A673 (cell line): ENCODE measurements at regions not wholly inside any gene's neighbourhood (a gene's known extent, or its start where the extent isn't known, plus 50 kb on each side); places are given as distances from the start of the nearest gene placed in this dataset.

Experiments used
- BruUV-seq: library from RNA; stranded (reverse); fragments of 400-500 nt; replicated peaks from 2 replicates; lab custom pipeline; 2021; lab: Mats Ljungman, UMichigan
- CTCF ChIA-PET: fragments of 300-600 bp; sonication (Branson Sonifier 250); formaldehyde crosslinking; loops from one replicate; lab custom pipeline; 2022; ENCODE audit warnings: antibody characterized with exemption; lab: Charles Lee
- POLR2A ChIA-PET: fragments of 300-600 bp; sonication (Branson Sonifier 250); formaldehyde crosslinking; loops from one replicate; lab custom pipeline; 2022; ENCODE audit warnings: antibody characterized with exemption; ENCODE audit not compliant: low non-redundant PET; lab: Charles Lee
- DNase-seq: peaks from one replicate; pipeline ENCODE4 v3.0.0-alpha.2; 2015; ENCODE audit warnings: low spot score
- H3K27ac ChIP-seq: fragments of 200-600 bp; sonication (generic); 2 replicates; pipeline ENCODE4 v1.5.1; 2016; ENCODE audit warnings: mixed run types, low read depth, mild to moderate bottlenecking, mixed read lengths, antibody characterized with exemption, low read length; ENCODE audit not compliant: poor library complexity, severe bottlenecking
- H3K27me3 ChIP-seq: fragments of 200-600 bp; sonication (generic); replicated peaks from 2 replicates; pipeline ENCODE4 v1.6.1; 2017; ENCODE audit warnings: mixed run types, low read depth, mild to moderate bottlenecking, mixed read lengths, antibody characterized with exemption, low read length; ENCODE audit not compliant: insufficient read depth, poor library complexity
- H3K36me3 ChIP-seq: fragments of 200-600 bp; sonication (generic); 2 replicates; pipeline ENCODE4 v1.6.1; 2016; ENCODE audit warnings: mixed run types, mild to moderate bottlenecking, mixed read lengths, antibody characterized with exemption, low read length; ENCODE audit not compliant: insufficient read depth, poor library complexity, severe bottlenecking
- H3K4me1 ChIP-seq: fragments of 200-600 bp; sonication (generic); 2 replicates; pipeline ENCODE4 v1.6.1; 2017; ENCODE audit warnings: mixed run types, mild to moderate bottlenecking, mixed read lengths, antibody characterized with exemption, low read length; ENCODE audit not compliant: insufficient read depth, poor library complexity, severe bottlenecking
- H3K4me3 ChIP-seq: fragments of 200-600 bp; sonication (generic); 2 replicates; pipeline ENCODE4 v1.5.1; 2016; ENCODE audit warnings: low read depth, mixed run types, mild to moderate bottlenecking, mixed read lengths, low read length; ENCODE audit not compliant: poor library complexity, severe bottlenecking
- H3K9me3 ChIP-seq: fragments of 200-600 bp; sonication (generic); 2 replicates; pipeline ENCODE4 v1.6.1; 2016; ENCODE audit warnings: mixed run types, low read depth, mild to moderate bottlenecking, mixed read lengths, antibody characterized with exemption, low read length; ENCODE audit not compliant: poor library complexity, severe bottlenecking
- EZH2 ChIP-seq: fragments of 200-600 bp; sonication (generic); IDR thresholded peaks from 2 replicates; pipeline ENCODE4 v1.6.1; 2017; ENCODE audit warnings: borderline replicate concordance, low read depth, mild to moderate bottlenecking, mixed read lengths, antibody characterized with exemption, low read length; ENCODE audit not compliant: poor library complexity, severe bottlenecking
- intact Hi-C: fragments of 100-400 bp; cut with micrococcal nuclease; formaldehyde crosslinking; loops from one replicate; pipeline ENCODE4 v1.10.0; 2022; ENCODE audit not compliant: unreplicated experiment
- TF ChIP-seq, protein P1 (sequence below): fragments of 300-800, 200-600 bp; sonication (generic); conservative IDR thresholded peaks from 2 replicates; pipeline ENCODE4 v1.5.1; 2017; ENCODE audit warnings: low read depth, mild to moderate bottlenecking, antibody characterized with exemption, low read length, moderate library complexity, mixed read lengths

DNA sequence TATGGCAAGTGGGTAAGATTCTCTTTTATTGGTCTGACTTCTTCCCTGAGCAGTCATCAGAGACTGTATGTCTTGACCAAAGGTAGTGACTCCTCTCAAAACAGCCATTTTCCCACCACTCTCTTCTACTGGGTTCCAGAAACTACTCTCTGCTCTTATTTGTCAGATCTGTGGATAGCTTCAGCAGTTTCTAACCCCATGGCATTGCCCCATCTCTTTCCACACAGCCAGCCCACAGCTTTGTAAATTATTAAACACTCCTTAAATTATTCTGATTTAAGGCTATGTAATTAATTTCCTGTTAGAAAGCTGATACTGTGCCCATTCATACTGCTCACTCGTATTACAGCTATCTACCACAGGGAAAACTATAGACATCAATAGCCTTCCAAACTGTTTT is 138.4 kb upstream of the CNR1 start:
- H3K27me3 ChIP-seq = no peaks in the 10 kb centered on the region
- TF ChIP-seq, protein P1, sequence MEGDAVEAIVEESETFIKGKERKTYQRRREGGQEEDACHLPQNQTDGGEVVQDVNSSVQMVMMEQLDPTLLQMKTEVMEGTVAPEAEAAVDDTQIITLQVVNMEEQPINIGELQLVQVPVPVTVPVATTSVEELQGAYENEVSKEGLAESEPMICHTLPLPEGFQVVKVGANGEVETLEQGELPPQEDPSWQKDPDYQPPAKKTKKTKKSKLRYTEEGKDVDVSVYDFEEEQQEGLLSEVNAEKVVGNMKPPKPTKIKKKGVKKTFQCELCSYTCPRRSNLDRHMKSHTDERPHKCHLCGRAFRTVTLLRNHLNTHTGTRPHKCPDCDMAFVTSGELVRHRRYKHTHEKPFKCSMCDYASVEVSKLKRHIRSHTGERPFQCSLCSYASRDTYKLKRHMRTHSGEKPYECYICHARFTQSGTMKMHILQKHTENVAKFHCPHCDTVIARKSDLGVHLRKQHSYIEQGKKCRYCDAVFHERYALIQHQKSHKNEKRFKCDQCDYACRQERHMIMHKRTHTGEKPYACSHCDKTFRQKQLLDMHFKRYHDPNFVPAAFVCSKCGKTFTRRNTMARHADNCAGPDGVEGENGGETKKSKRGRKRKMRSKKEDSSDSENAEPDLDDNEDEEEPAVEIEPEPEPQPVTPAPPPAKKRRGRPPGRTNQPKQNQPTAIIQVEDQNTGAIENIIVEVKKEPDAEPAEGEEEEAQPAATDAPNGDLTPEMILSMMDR = no peak
- no peak for TF ChIP-seq EZH2
- POLR2A ChIA-PET = no interaction called here
- intact Hi-C loops = no loop called here
- DNase-seq = no peak
- CTCF ChIA-PET = no interaction called here
- no peaks in the 10 kb centered on the region for H3K4me1 ChIP-seq
- H3K9me3 ChIP-seq = no peaks in the 10 kb centered on the region
- no peak overlapping the region for H3K27ac ChIP-seq
- no TSS peak for BruUV-seq
- H3K36me3 ChIP-seq = no peaks in the 10 kb centered on the region
- H3K4me3 ChIP-seq = no peak overlapping the region

DNA sequence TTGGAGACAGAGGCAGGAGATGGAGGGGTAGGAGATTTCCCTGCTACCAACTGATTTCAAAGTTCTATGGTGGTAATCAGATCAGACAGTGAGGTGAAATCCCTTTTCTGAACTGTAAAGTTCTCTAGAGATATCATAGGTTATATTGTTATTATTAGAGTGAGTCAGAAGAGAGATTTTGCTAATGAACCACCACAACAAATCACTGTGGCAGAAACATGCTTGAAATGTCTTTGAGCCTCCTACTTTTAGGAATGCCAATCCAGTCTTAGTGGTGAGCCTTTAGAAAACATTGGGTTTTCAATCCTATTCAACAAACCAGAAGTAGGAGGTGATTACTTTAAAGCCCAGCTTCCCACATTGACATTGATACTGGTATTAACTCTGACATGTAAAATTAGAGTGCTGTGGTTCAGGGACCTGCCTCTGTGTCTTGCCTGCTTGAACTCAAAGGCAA is 136.7 kb upstream of the CNR1 start:
- H3K27ac ChIP-seq = no peak overlapping the region
- DNase-seq = no peak
- H3K4me3 ChIP-seq = no peak overlapping the region
- CTCF ChIA-PET = no interaction called here
- POLR2A ChIA-PET = no interaction called here
- H3K9me3 ChIP-seq = no peaks in the 10 kb centered on the region
- H3K36me3 ChIP-seq = no peaks in the 10 kb centered on the region
- peaks cover 7% of the 10 kb centered on the region for H3K27me3 ChIP-seq
- intact Hi-C loops = no loop called here
- TF ChIP-seq, protein P1 = no peak
- no peak for TF ChIP-seq EZH2
- BruUV-seq = no TSS peak
- no peaks in the 10 kb centered on the region for H3K4me1 ChIP-seq

DNA sequence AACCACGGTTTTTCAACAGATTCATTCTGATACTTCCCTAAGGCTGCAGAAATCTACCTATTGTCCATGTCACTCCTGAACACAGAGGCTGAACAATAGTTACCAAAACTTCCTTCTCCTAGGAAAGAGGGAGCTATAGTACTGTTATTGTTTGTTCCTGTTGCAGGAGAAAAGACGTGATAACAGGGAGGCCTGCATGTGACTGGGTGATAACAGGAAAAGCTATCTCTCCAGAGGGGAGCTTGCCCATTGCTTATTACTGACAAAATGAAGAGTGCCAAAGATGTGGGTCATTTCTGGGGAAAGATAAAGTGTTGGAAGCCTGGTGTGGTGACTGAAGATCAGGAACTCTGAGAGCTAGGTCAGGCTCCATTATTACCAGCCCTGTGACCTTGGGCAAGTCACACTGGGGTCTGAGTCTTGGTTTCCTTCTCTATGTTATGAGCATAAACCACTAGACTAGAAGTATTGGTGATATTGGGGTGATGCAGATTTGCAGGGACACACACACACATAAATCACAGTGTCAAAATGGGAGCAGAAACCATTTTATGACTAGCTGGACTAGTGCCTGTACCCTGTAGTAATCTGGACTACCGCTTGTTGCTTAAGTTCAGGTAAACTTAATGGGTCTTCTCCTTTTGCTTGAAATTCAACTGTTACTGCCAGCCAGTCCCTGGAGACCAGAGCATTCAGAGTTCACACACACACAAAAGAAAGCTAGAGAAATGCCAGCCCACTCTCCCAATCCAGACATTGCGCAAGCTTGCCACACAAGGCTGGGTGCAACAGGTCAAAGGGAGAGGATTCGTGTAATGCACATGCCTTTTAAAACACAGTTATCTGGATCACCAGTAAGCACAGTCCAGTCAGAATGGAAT is 136.0 kb upstream of the CNR1 start:
- no TSS peak for BruUV-seq

More for the DNA sequence above, 136.0 kb upstream of the CNR1 start:
- ChIA-PET CTCF (no interaction called here), POLR2A (no interaction called here)
- H3K4me1 ChIP-seq = no peaks in the 10 kb centered on the region
- DNase-seq = no peak
- intact Hi-C loops = no loop called here
- no peaks in the 10 kb centered on the region for H3K9me3 ChIP-seq
- TF ChIP-seq, protein P1 = no peak
- TF ChIP-seq EZH2 = no peak
- peaks cover 7% of the 10 kb centered on the region for H3K27me3 ChIP-seq
- H3K4me3 ChIP-seq = no peak overlapping the region
- no peaks in the 10 kb centered on the region for H3K36me3 ChIP-seq
- H3K27ac ChIP-seq = no peak overlapping the region
